Liver (tissue), 7 donors: ENCODE measurements at regions not wholly inside any gene's neighbourhood (a gene's known extent, or its start where the extent isn't known, plus 50 kb on each side); places are given as distances from the start of the nearest gene placed in this dataset.

Source experiments
- DNase-seq: peaks from one replicate; pipeline ENCODE4 v3.0.0-alpha.2; 2017; ENCODE audit warnings: low spot score
- H3K27ac ChIP-seq, 2 donors: one replicate each; pipeline ENCODE4 v1.7.0; 2013; ENCODE audit warnings: inconsistent platforms in 2 of 2, low read length in 2 of 2, control low read depth in 1 of 2, low read depth in 1 of 2, mild to moderate bottlenecking in 1 of 2
- H3K27me3 ChIP-seq, 4 donors: one replicate each; pipeline versions ENCODE4 v1.6.1 to v1.7.0; 2013; ENCODE audit warnings: low read length in 3 of 4, inconsistent platforms in 1 of 4, mild to moderate bottlenecking in 1 of 4, moderate library complexity in 1 of 4; ENCODE audit not compliant: control insufficient read depth in 4 of 4, insufficient read depth in 4 of 4
- H3K36me3 ChIP-seq, 4 donors: one replicate each; pipeline versions ENCODE4 v1.6.1 to v1.7.0; 2013; ENCODE audit warnings: low read length in 3 of 4, mild to moderate bottlenecking in 3 of 4, low read depth in 1 of 4, moderate library complexity in 1 of 4; ENCODE audit not compliant: control insufficient read depth in 4 of 4, insufficient read depth in 3 of 4
- H3K4me1 ChIP-seq, 4 donors: one replicate each; pipeline versions ENCODE4 v1.6.1 to v1.7.0; 2013; ENCODE audit warnings: low read length in 3 of 4, mild to moderate bottlenecking in 3 of 4, moderate library complexity in 1 of 4; ENCODE audit not compliant: control insufficient read depth in 4 of 4, insufficient read depth in 4 of 4
- H3K4me3 ChIP-seq, 3 donors: one replicate each; pipeline versions ENCODE4 v1.6.1 to v1.7.0; 2013; ENCODE audit warnings: low read length in 3 of 3, control low read depth in 1 of 3, low read depth in 1 of 3, mild to moderate bottlenecking in 1 of 3
- H3K9ac ChIP-seq, 2 donors: one replicate each; pipeline ENCODE4 v1.7.0; 2013; ENCODE audit warnings: low read length in 2 of 2, mild to moderate bottlenecking in 2 of 2, moderate library complexity in 2 of 2, control low read depth in 1 of 2, low read depth in 1 of 2
- H3K9me3 ChIP-seq, 4 donors: one replicate each; pipeline versions ENCODE4 v1.6.1 to v1.7.0; 2013; ENCODE audit warnings: low read length in 3 of 4; ENCODE audit not compliant: control insufficient read depth in 4 of 4
- ATF3 ChIP-seq: IDR thresholded peaks from 2 replicates; pipeline ENCODE4 v1.6.1; 2016; ENCODE audit warnings: antibody characterized with exemption
- EGR1 ChIP-seq, 2 donors: IDR thresholded peaks; 2 replicates each; pipeline ENCODE4 v1.6.1; 2016 to 2018; ENCODE audit warnings: antibody characterized with exemption in 2 of 2, low read depth in 2 of 2
- GABPA ChIP-seq, 2 donors: IDR thresholded peaks in 1 of 2; conservative IDR thresholded peaks in 1 of 2; 2 replicates each; pipeline ENCODE4 v1.6.1; 2016; ENCODE audit warnings: antibody characterized with exemption in 2 of 2, mild to moderate bottlenecking in 1 of 2, moderate library complexity in 1 of 2
- HNF4A ChIP-seq, 2 donors: conservative IDR thresholded peaks; 2 replicates each; pipeline ENCODE4 v1.6.1; 2016; ENCODE audit warnings: antibody characterized with exemption in 2 of 2, mild to moderate bottlenecking in 2 of 2
- JUND ChIP-seq, 2 donors: IDR thresholded peaks; 2 replicates each; pipeline ENCODE4 v1.6.1; 2016; ENCODE audit warnings: antibody characterized with exemption in 2 of 2
- NR2F2 ChIP-seq: IDR thresholded peaks from 2 replicates; pipeline ENCODE4 v1.6.1; 2016; ENCODE audit warnings: antibody characterized with exemption
- RAD21 ChIP-seq, 2 donors: IDR thresholded peaks; 2 replicates each; pipeline ENCODE4 v1.6.1; 2016; ENCODE audit warnings: antibody characterized with exemption in 2 of 2, mild to moderate bottlenecking in 2 of 2
- REST ChIP-seq: IDR thresholded peaks from 2 replicates; pipeline ENCODE4 v1.6.1; 2016; ENCODE audit warnings: antibody characterized with exemption, mild to moderate bottlenecking
- RXRA ChIP-seq, 2 donors: IDR thresholded peaks; 2 replicates each; pipeline ENCODE4 v1.6.1; 2017 to 2018; ENCODE audit warnings: antibody characterized with exemption in 2 of 2, mild to moderate bottlenecking in 1 of 2
- SP1 ChIP-seq: IDR thresholded peaks from 2 replicates; pipeline ENCODE4 v1.6.1; 2018; ENCODE audit warnings: antibody characterized with exemption, mild to moderate bottlenecking
- YY1 ChIP-seq: IDR thresholded peaks from 2 replicates; pipeline ENCODE4 v1.6.1; 2016; ENCODE audit warnings: antibody characterized with exemption, mild to moderate bottlenecking
- ZBTB33 ChIP-seq: IDR thresholded peaks from 2 replicates; pipeline ENCODE4 v1.6.1; 2016; ENCODE audit warnings: antibody characterized with exemption
- WGBS: extraction: QIAGEN DNeasy Blood & Tissue Kit; methylation state at CpG from one replicate; pipeline ENCODE4 v1.1.7; 2013; 5-methylcytosine and 5-hydroxymethylcytosine counted together
- donor health status: healthy.
- donor health status: healthy.
- donor health status: healthy.
- donor health status: healthy.

- no peak for TF ChIP-seq EGR1 (IDR thresholded peaks at IDR 0.05; ENCODE audit: low read depth in 2 of 2)
- no peak for TF ChIP-seq ATF3
- DNase-seq, result no peak
- H3K27ac ChIP-seq, result no peak overlapping the region
- no peaks in the 10 kb centered on the region for H3K9me3 ChIP-seq
- H3K27me3 ChIP-seq, result no peaks in the 10 kb centered on the region
- WGBS, result 79% methylated on average over 5 of the region's 5 CpGs
- peaks cover 0 to 1% (median 0%) of the 10 kb centered on the region in 4 donors for H3K4me1 ChIP-seq
- H3K4me3 ChIP-seq, result no peak overlapping the region
- H3K36me3 ChIP-seq, result no peaks in the 10 kb centered on the region
- H3K9ac ChIP-seq, result no peak overlapping the region
Observed at GRCh38 chr18:55774505-55774904, 186.5 kb upstream of the TCF4 start.

GRCh38 chr18:55768255-55768654 is 180.3 kb upstream of the TCF4 start:
- no peaks in the 10 kb centered on the region for H3K9me3 ChIP-seq
- WGBS, result 76% methylated on average over 5 of the region's 5 CpGs

GRCh38 chr18:55764386-55764785 is 176.4 kb upstream of the TCF4 start:
- no peak overlapping the region for H3K9ac ChIP-seq
- 86% methylated on average over 5 of the region's 5 CpGs for WGBS
- H3K4me1 ChIP-seq, result no peaks in the 10 kb centered on the region
- no peaks in the 10 kb centered on the region for H3K9me3 ChIP-seq
- TF ChIP-seq RXRA (IDR thresholded peaks at IDR 0.05), result no peak
- TF ChIP-seq REST, result no peak
- no peak for TF ChIP-seq ATF3
- TF ChIP-seq SP1, result no peak
- no peak for TF ChIP-seq NR2F2
- TF ChIP-seq YY1, result no peak
- TF ChIP-seq HNF4A (conservative IDR thresholded peaks at IDR 0.05), result no peak
- no peak for TF ChIP-seq ZBTB33
- no peak for TF ChIP-seq RAD21 (IDR thresholded peaks at IDR 0.05)
- no peak for TF ChIP-seq GABPA (IDR thresholded peaks at IDR 0.05 in 1 of 2, conservative IDR thresholded peaks at IDR 0.05 in 1 of 2)
- H3K36me3 ChIP-seq, result no peaks in the 10 kb centered on the region
- no peak for DNase-seq
- no peaks in the 10 kb centered on the region for H3K27me3 ChIP-seq
- no peak overlapping the region for H3K27ac ChIP-seq
- H3K4me3 ChIP-seq, result no peak overlapping the region

More at GRCh38 chr18:55768255-55768654, 180.3 kb upstream of the TCF4 start:
- H3K36me3 ChIP-seq, result no peaks in the 10 kb centered on the region
- no peaks in the 10 kb centered on the region for H3K4me1 ChIP-seq
- no peak for DNase-seq
- no peak overlapping the region for H3K27ac ChIP-seq
- H3K27me3 ChIP-seq, result no peaks in the 10 kb centered on the region
- TF ChIP-seq JUND (IDR thresholded peaks at IDR 0.05), result no peak
- no peak overlapping the region for H3K9ac ChIP-seq
- no peak overlapping the region for H3K4me3 ChIP-seq
